Rectal smooth muscle tissue (tissue), 1 donor: ENCODE measurements at regions not wholly inside any gene's neighbourhood (a gene's known extent, or its start where the extent isn't known, plus 50 kb on each side); places are given as distances from the start of the nearest gene placed in this dataset.
"Not testable (repeated sequence)": the region's sequence is repeated elsewhere in the genome, so short reads cannot be mapped to it uniquely, and the experiment has no call there.

ENCODE experiments used
- H3K27ac ChIP-seq: one replicate; pipeline ENCODE4 v1.7.0; 2013; ENCODE audit warnings: low read depth, low read length, inconsistent platforms
- H3K27me3 ChIP-seq: one replicate; pipeline ENCODE4 v1.7.0; 2013; ENCODE audit warnings: low read length; ENCODE audit not compliant: control insufficient read depth, insufficient read depth
- H3K36me3 ChIP-seq: one replicate; pipeline ENCODE4 v1.7.0; 2013; ENCODE audit warnings: low read length; ENCODE audit not compliant: control insufficient read depth, insufficient read depth
- H3K4me1 ChIP-seq: one replicate; pipeline ENCODE4 v1.7.0; 2013; ENCODE audit warnings: low read length; ENCODE audit not compliant: control insufficient read depth, insufficient read depth
- H3K4me3 ChIP-seq: one replicate; pipeline ENCODE4 v1.7.0; 2013; ENCODE audit warnings: low read length
- H3K9ac ChIP-seq: one replicate; pipeline ENCODE4 v1.7.0; 2013; ENCODE audit warnings: low read length

- Histone ChIP-seq H3K4me3 (no peak overlapping the region), H3K27me3 (no peaks in the 10 kb centered on the region), H3K27ac (no peak overlapping the region), H3K4me1 (peaks cover 5% of the 10 kb centered on the region), H3K36me3 (no peaks in the 10 kb centered on the region), H3K9ac (no peak overlapping the region)
These were observed 223.7 kb upstream of the RBBP8 start for GRCh38 chr18:22709288-22710060.

DNA sequence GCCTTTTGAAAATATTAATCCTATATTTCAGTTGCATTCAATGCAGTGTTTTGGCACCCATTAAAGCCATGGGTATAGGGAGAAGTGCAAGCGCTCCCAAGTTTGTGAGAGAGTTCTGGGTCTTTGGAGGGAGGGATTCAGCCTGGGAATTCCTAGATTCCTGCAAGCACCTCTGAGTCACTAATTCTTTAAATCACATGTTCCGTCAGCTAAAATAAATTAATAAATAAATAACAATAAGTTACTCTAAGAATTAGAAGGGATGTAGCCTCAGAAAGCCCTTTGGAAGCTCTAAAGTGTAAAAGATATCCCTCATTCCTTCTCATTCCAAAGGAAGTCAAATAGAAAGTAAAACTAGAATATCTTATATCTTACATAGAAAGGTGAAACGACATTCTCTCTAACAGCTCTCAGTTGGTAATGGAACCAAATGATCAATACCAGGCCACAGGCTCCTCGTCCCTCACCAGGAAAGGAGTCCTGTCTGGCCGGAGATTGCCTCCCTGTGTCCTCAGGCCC lies 222.4 kb upstream of the RBBP8 start:
- no peaks in the 10 kb centered on the region for H3K27me3 ChIP-seq
- H3K36me3 ChIP-seq = no peaks in the 10 kb centered on the region
- no peak overlapping the region for H3K9ac ChIP-seq
- H3K27ac ChIP-seq = peak overlapping the region; percentile 44
- peaks cover 5% of the 10 kb centered on the region for H3K4me1 ChIP-seq
- peak overlapping the region; percentile 69 for H3K4me3 ChIP-seq

DNA sequence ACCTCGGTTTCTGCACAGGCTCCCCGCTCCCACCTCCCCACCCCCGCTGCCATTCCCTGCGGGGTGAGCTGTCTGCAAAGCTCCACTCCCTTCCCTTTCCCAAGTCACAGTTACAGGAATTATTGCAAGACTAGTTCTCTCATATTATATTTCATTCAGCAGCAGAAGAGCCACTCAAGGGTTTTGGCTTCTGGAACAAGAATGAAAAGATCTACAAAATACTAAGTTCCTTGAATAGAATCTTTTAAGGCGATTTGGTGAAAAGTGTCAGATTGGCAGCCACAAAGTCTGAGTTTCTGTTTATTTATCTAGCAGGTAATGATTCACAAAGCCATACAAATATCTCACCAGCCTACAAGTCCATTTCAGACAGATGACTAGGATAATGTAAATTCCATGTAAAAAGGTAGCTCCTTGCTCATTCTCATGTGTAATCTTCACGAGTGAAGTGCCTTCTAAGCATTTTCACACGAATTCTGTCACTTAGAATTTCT lies 221.9 kb upstream of the RBBP8 start:
- H3K36me3 ChIP-seq = no peaks in the 10 kb centered on the region
- H3K4me3 ChIP-seq = peak overlapping the region; percentile 69
- H3K9ac ChIP-seq = no peak overlapping the region
- H3K27ac ChIP-seq = peak overlapping the region; percentile 44
- peaks cover 5% of the 10 kb centered on the region for H3K4me1 ChIP-seq
- no peaks in the 10 kb centered on the region for H3K27me3 ChIP-seq

GRCh38 chr18:22713511-22713910 lies 219.6 kb upstream of the RBBP8 start:
- no peaks in the 10 kb centered on the region for H3K27me3 ChIP-seq
- H3K27ac ChIP-seq = no peak overlapping the region
- no peak overlapping the region for H3K4me3 ChIP-seq
- peaks cover 5% of the 10 kb centered on the region for H3K4me1 ChIP-seq
- H3K36me3 ChIP-seq = no peaks in the 10 kb centered on the region
- H3K9ac ChIP-seq = no peak overlapping the region

DNA sequence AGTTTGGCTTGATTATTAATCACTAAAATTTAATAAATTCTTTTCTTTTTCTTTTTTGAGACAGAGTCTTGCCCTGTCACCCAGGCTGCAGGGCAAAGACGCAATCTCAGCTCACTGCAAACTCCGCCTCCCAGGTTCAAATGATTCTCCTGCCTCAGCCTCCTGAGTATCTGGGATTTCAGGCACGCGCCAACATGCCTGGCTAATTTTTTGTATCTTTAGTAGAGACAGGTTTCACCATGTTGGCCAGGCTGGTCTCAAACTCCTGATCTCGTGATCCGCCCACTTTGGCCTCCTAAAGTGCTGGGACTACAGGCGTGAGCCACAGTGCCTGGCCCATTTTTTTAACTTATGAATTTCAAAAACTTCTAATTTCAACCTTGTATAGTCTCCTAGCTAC lies 215.6 kb upstream of the RBBP8 start:
- not testable (repeated sequence) for H3K9ac ChIP-seq, H3K36me3 ChIP-seq, H3K27me3 ChIP-seq, H3K4me1 ChIP-seq, H3K4me3 ChIP-seq, H3K27ac ChIP-seq

DNA sequence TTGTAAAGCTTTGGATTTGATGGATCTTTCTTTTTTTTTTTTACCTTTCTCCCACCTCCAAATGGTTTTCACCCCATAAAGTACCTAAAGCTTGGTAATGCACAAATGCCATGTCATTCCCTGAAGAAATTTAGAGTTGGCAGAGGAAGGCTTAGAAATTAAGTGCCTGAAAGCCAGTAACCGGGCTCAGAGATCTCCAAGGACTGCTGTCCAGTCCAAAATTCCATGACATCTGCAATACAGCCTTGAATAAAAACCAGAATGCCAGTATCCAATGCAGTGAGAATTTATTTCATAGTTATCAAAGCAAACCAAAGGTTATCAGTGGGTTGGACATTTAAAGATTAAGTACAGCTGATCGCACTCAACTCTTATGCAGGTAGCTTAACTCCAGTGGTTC lies 209.9 kb upstream of the RBBP8 start:
- H3K36me3 ChIP-seq = no peaks in the 10 kb centered on the region
- peaks cover 4% of the 10 kb centered on the region for H3K4me1 ChIP-seq
- no peaks in the 10 kb centered on the region for H3K27me3 ChIP-seq
- no peak overlapping the region for H3K4me3 ChIP-seq
- H3K27ac ChIP-seq = no peak overlapping the region
- no peak overlapping the region for H3K9ac ChIP-seq

- no peaks in the 10 kb centered on the region for H3K36me3 ChIP-seq
- no peak overlapping the region for H3K27ac ChIP-seq
- no peak overlapping the region for H3K4me3 ChIP-seq
- H3K9ac ChIP-seq = no peak overlapping the region
- H3K4me1 ChIP-seq = peaks cover 4% of the 10 kb centered on the region
- no peaks in the 10 kb centered on the region for H3K27me3 ChIP-seq
These were observed 209.4 kb upstream of the RBBP8 start for GRCh38 chr18:22723773-22724172.

DNA sequence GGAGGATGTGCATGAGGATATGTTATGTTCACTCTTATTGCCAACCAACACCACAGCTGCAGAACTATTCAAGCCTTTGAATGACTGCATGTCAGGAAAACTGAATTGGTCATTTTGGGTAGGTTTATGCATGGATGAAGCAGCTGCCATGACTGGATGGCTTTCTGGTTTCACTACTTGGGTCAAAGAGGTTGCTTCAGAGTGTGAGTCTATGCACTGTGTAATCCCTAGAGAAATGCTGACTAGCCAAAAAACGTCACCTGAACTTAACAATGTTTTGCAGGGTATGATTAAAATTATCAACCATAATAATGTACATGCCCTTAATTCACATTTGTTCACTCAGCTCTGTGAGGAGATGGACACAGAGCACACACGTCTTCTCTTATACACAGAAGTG lies 206.7 kb upstream of the RBBP8 start:
- Histone ChIP-seq H3K27me3 (no peaks in the 10 kb centered on the region), H3K9ac (no peak overlapping the region), H3K36me3 (no peaks in the 10 kb centered on the region), H3K4me1 (peaks cover 4% of the 10 kb centered on the region), H3K4me3 (no peak overlapping the region), H3K27ac (no peak overlapping the region)

GRCh38 chr18:22728016-22728415 lies 205.1 kb upstream of the RBBP8 start:
- Histone ChIP-seq H3K9ac (no peak overlapping the region), H3K4me1 (peaks cover 4% of the 10 kb centered on the region), H3K36me3 (no peaks in the 10 kb centered on the region), H3K27me3 (no peaks in the 10 kb centered on the region), H3K27ac (no peak overlapping the region), H3K4me3 (no peak overlapping the region)

GRCh38 chr18:22728481-22729105 lies 204.5 kb upstream of the RBBP8 start:
- Histone ChIP-seq H3K36me3 (no peaks in the 10 kb centered on the region), H3K27me3 (no peaks in the 10 kb centered on the region), H3K4me3 (no peak overlapping the region), H3K27ac (no peak overlapping the region), H3K9ac (no peak overlapping the region), H3K4me1 (peaks cover under 1% of the 10 kb centered on the region)

- Histone ChIP-seq H3K27me3 (no peaks in the 10 kb centered on the region), H3K9ac (no peak overlapping the region), H3K4me1 (no peaks in the 10 kb centered on the region), H3K4me3 (no peak overlapping the region), H3K36me3 (no peaks in the 10 kb centered on the region), H3K27ac (no peak overlapping the region)
These were observed 201.7 kb upstream of the RBBP8 start for GRCh38 chr18:22731398-22731797.

- no peak overlapping the region for H3K27ac ChIP-seq
These were observed 198.9 kb upstream of the RBBP8 start for GRCh38 chr18:22734105-22734661.

More at GRCh38 chr18:22734105-22734661, 198.9 kb upstream of the RBBP8 start:
- Histone ChIP-seq H3K4me3 (no peak overlapping the region), H3K4me1 (no peaks in the 10 kb centered on the region), H3K27me3 (no peaks in the 10 kb centered on the region), H3K36me3 (no peaks in the 10 kb centered on the region), H3K9ac (no peak overlapping the region)
